Endothelial cell of umbilical vein (primary cell): ENCODE measurements at regions not wholly inside any gene's neighbourhood (a gene's known extent, or its start where the extent isn't known, plus 50 kb on each side); places are given as distances from the start of the nearest gene placed in this dataset.

Experiments used
- EZH2 ChIP-seq: IDR thresholded peaks from 2 replicates; pipeline ENCODE4 v1.6.1; 2012; ENCODE audit warnings: borderline replicate concordance, low read depth, mild to moderate bottlenecking, moderate library complexity, low read length, inconsistent platforms; ENCODE audit not compliant: severe bottlenecking
- FOS ChIP-seq: IDR thresholded peaks from 2 replicates; pipeline ENCODE4 v1.6.1; 2011; ENCODE audit warnings: mild to moderate bottlenecking, low read length, moderate library complexity, borderline replicate concordance; ENCODE audit not compliant: insufficient read depth
- GATA2 ChIP-seq: IDR thresholded peaks from 2 replicates; pipeline ENCODE4 v1.7.0; 2011; ENCODE audit warnings: low read depth, mild to moderate bottlenecking, moderate library complexity, mixed read lengths, low read length; ENCODE audit not compliant: insufficient read length, insufficient read depth
- JUN ChIP-seq: IDR thresholded peaks from 2 replicates; pipeline ENCODE4 v1.6.1; 2011; ENCODE audit warnings: borderline replicate concordance, low read depth; ENCODE audit not compliant: insufficient read length, insufficient read depth
- MYC ChIP-seq: IDR thresholded peaks from one replicate; pipeline ENCODE4 v1.6.1; 2011; ENCODE audit warnings: mild to moderate bottlenecking, low read depth, low read length
- POLR2A ChIP-seq: IDR thresholded peaks from 2 replicates; pipeline ENCODE4 v1.6.1; 2012; ENCODE audit warnings: low read depth, mild to moderate bottlenecking, control low read depth, low read length
- POLR2AphosphoS5 ChIP-seq: IDR thresholded peaks from 2 replicates; pipeline ENCODE4 v1.6.1; 2012; ENCODE audit warnings: low read depth, mild to moderate bottlenecking, control low read depth, low read length, moderate library complexity; ENCODE audit not compliant: insufficient read depth
- TF ChIP-seq, protein P1 (sequence below), 2 donors: IDR thresholded peaks; 1 replicate in 1 of 2; 2 replicates in 1 of 2; pipeline ENCODE4 v1.5.1; 2011; ENCODE audit warnings: low read length in 2 of 2, mild to moderate bottlenecking in 2 of 2, moderate library complexity in 2 of 2, control low read depth in 1 of 2, inconsistent platforms in 1 of 2, low read depth in 1 of 2; ENCODE audit not compliant: insufficient read depth in 1 of 2; ENCODE audit errors: extremely low read depth in 1 of 2
- TF ChIP-seq, protein P2 (sequence below): IDR thresholded peaks from 2 replicates; pipeline ENCODE4 v1.6.1; 2011; ENCODE audit not compliant: insufficient read depth, insufficient read length

DNA sequence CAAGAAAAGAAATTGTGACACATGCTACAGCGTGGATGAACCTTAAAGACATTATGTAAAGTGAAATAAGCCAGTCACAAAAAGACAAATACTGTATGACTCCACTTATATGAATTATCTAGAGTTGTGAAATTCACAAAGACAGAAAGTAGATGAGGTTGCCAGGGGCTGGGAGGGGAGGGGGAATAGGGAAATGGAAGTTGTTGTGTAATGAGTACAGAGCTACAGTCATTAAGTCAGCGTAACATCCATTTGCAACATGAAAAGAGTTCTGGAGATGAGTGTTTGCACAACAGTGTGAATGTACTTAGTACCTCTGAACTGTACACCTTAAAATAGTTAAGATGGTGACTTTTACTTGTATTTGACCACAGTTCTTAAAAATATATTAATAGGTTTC, 112.1 kb upstream of the CDK1 start:
- TF ChIP-seq, protein P1, sequence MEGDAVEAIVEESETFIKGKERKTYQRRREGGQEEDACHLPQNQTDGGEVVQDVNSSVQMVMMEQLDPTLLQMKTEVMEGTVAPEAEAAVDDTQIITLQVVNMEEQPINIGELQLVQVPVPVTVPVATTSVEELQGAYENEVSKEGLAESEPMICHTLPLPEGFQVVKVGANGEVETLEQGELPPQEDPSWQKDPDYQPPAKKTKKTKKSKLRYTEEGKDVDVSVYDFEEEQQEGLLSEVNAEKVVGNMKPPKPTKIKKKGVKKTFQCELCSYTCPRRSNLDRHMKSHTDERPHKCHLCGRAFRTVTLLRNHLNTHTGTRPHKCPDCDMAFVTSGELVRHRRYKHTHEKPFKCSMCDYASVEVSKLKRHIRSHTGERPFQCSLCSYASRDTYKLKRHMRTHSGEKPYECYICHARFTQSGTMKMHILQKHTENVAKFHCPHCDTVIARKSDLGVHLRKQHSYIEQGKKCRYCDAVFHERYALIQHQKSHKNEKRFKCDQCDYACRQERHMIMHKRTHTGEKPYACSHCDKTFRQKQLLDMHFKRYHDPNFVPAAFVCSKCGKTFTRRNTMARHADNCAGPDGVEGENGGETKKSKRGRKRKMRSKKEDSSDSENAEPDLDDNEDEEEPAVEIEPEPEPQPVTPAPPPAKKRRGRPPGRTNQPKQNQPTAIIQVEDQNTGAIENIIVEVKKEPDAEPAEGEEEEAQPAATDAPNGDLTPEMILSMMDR (IDR thresholded peaks at IDR 0.05; ENCODE audit: extremely low read depth in 1 of 2, insufficient read depth in 1 of 2, low read depth in 1 of 2, low read length in 2 of 2): no peak
- TF ChIP-seq POLR2AphosphoS5: no peak
- TF ChIP-seq POLR2A: no peak
- no peak for TF ChIP-seq FOS
- no peak for TF ChIP-seq EZH2
- no peak for TF ChIP-seq JUN
- TF ChIP-seq, protein P2, sequence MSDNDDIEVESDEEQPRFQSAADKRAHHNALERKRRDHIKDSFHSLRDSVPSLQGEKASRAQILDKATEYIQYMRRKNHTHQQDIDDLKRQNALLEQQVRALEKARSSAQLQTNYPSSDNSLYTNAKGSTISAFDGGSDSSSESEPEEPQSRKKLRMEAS: no peak
- TF ChIP-seq MYC: no peak
- TF ChIP-seq GATA2: no peak
